ENCODE measurements at regions not wholly inside any gene's neighbourhood (a gene's known extent, or its start where the extent isn't known, plus 50 kb on each side); places are given as distances from the start of the nearest gene placed in this dataset.

- no peak for DNase-seq
These were observed 2119.0 kb downstream of the MRPL39 start for GRCh38 chr21:23488245-23488644.

- DNase-seq = no peak
These were observed 2126.6 kb downstream of the MRPL39 start for GRCh38 chr21:23480591-23481270.

- no peak for DNase-seq
These were observed 2128.9 kb downstream of the MRPL39 start for GRCh38 chr21:23478381-23478780.

- DNase-seq = no peak
These were observed 2131.7 kb downstream of the MRPL39 start for GRCh38 chr21:23475281-23476219.

GRCh38 chr21:23471877-23472276 lies 2135.4 kb downstream of the MRPL39 start:
- DNase-seq = no peak

- no peak for DNase-seq
These were observed 2143.9 kb downstream of the MRPL39 start for GRCh38 chr21:23463365-23463764.

GRCh38 chr21:23455676-23456075 lies 2151.6 kb downstream of the MRPL39 start:
- DNase-seq = no peak

GRCh38 chr21:23452384-23453083 lies 2154.7 kb downstream of the MRPL39 start:
- peak; percentile 12 for DNase-seq

- no peak for DNase-seq
These were observed 2162.0 kb downstream of the MRPL39 start for GRCh38 chr21:23445307-23445706.

- DNase-seq = no peak
These were observed 2169.2 kb downstream of the MRPL39 start for GRCh38 chr21:23438081-23438480.

GRCh38 chr21:23402929-23403520 lies 2204.3 kb downstream of the MRPL39 start:
- no peak for DNase-seq

- no peak for DNase-seq
These were observed 2206.0 kb downstream of the MRPL39 start for GRCh38 chr21:23401278-23401677.

- DNase-seq = no peak
These were observed 2208.6 kb downstream of the MRPL39 start for GRCh38 chr21:23398726-23399125.

- no peak for DNase-seq
These were observed 2212.8 kb downstream of the MRPL39 start for GRCh38 chr21:23394458-23394857.

- DNase-seq = no peak
These were observed 2222.6 kb downstream of the MRPL39 start for GRCh38 chr21:23384679-23385078.

- no peak for DNase-seq
These were observed 2233.1 kb downstream of the MRPL39 start for GRCh38 chr21:23374155-23374554.

GRCh38 chr21:23356905-23357304 lies 2250.4 kb downstream of the MRPL39 start:
- no peak for DNase-seq

GRCh38 chr21:23316190-23316589 lies 2291.1 kb downstream of the MRPL39 start:
- no peak for DNase-seq

- no peak for DNase-seq
These were observed 2298.5 kb downstream of the MRPL39 start for GRCh38 chr21:23308741-23309140.

GRCh38 chr21:23307065-23307464 lies 2300.2 kb downstream of the MRPL39 start:
- no peak for DNase-seq

- DNase-seq = no peak
These were observed 2294.1 kb downstream of the NCAM2 start for GRCh38 chr21:23292292-23292691.

- DNase-seq = no peak
These were observed 2283.7 kb downstream of the NCAM2 start for GRCh38 chr21:23281917-23282316.

GRCh38 chr21:23249760-23250159 lies 2251.6 kb downstream of the NCAM2 start:
- DNase-seq = no peak
